ENCODE measurements at regions not wholly inside any gene's neighbourhood (a gene's known extent, or its start where the extent isn't known, plus 50 kb on each side); places are given as distances from the start of the nearest gene placed in this dataset.

DNA sequence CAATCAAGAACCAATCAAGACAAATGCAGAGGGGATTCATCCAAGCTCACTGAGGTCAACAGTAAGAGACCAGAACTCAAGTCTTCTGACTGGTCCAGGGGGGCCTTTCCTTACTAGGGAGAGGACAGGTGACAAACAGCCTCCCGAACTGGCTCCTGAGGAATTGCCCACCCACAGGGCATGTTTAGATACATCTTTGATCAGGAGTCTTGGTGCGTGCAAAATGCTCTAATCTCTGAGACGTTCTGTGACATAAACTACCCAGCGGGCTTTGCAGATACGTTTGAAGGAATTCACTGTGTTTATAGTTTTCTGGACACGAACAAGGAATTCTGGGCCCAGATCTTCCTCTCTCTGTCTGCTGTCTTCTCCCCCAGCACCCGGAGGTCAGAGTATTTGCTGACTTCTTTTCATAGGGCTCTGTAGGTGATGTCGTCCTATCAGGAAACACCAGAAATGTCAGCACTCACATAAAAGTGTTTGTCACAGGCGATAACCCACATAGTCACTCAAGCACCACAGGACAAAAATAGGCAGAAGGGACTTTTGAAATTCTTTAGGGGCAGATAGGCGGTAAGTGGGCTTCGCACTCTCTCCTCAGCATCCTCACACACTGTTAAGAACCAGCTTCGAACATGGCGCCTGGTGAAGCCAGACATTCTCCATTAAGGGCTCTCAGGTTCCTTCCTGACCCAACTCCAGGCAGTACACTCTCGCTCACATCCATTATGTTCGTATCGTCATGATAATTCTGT, 349.0 kb downstream of the CYRIA start:
- ATAC-seq (no peak), DNase-seq (no peak)
- no peak overlapping the region for H3K27ac Mint-ChIP-seq

DNA sequence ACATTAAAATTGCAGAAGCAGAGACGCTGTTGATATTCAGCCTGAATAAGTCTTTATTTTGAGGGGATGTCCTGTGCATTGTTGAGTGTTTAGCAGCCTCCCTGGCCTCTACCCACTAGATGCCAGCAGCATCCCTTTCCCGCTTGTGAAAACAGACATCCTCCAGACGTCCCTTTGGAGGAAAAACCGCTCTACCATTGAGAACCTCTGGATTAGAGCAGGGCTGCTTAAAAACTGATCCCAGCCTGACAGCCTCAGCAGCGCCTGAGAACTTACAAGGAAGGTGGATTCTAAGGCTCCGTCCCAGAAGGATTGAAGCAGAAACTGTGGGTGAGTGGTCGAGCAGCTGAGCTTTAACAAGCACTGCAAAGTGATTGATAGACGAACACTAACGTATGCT, 349.7 kb downstream of the CYRIA start:
- Mint-ChIP-seq H3K4me3 (no peak overlapping the region), H3K9me3 (no peaks in the 10 kb centered on the region), H3K4me1 (no peaks in the 10 kb centered on the region), H3K27ac (no peak overlapping the region), H3K27me3 (no peaks in the 10 kb centered on the region), H3K36me3 (ENCODE audit: low read depth) (no peaks in the 10 kb centered on the region)
- no peak for DNase-seq
- no peak for ATAC-seq

More for the DNA sequence above, 349.0 kb downstream of the CYRIA start:
- H3K4me3 Mint-ChIP-seq = no peak overlapping the region
- no peaks in the 10 kb centered on the region for H3K27me3 Mint-ChIP-seq
- no peaks in the 10 kb centered on the region for H3K9me3 Mint-ChIP-seq
- no peaks in the 10 kb centered on the region for H3K36me3 Mint-ChIP-seq (ENCODE audit: low read depth)
- no peaks in the 10 kb centered on the region for H3K4me1 Mint-ChIP-seq

- Mint-ChIP-seq H3K4me1 (no peaks in the 10 kb centered on the region), H3K4me3 (no peak overlapping the region), H3K27ac (no peak overlapping the region), H3K36me3 (ENCODE audit: low read depth) (no peaks in the 10 kb centered on the region), H3K27me3 (no peaks in the 10 kb centered on the region), H3K9me3 (no peaks in the 10 kb centered on the region)
- DNase-seq (no peak), ATAC-seq (no peak)
Observed at GRCh38 chr2:16315458-16315835, 350.2 kb downstream of the CYRIA start.

DNA sequence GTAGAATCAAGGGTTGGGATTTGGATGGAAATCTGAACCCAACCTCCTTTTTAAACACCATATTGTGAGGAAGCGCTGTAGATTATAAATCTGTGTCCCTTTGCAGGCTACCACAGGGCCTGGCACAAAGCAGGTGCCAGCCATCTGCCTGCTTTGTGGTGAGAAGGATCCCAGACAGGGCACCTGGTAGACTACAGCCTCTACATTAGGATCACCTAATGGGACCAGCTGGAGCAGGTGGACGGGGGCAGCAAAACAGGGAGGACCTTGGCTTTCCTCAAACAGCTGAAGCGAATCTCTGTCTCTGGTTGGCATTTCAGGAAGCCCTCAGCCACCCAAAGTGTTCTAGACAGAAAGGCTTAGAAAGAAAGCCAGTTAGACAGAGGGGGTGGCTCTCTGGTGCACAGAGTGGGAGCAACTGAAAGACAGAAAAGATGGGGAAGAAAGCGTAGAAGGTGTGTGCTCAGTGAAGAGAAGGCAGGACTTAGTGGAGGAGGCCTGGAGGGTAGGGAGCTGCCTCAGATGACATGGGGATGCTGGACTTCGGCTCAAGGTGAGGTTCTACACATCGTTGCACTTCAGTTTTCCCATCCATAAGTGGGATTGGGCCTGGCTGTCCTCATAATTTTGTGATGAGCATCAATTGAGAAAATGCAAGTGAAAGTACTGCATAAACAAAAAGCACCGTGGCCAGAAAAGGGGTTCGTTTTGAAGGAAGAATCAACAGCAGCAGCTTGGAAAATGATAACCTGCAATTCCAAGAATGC, 350.8 kb downstream of the CYRIA start:
- no peaks in the 10 kb centered on the region for H3K4me1 Mint-ChIP-seq
- no peak for ATAC-seq
- DNase-seq = no peak

GRCh38 chr2:16314001-16314400, 351.6 kb downstream of the CYRIA start:
- Mint-ChIP-seq H3K4me1 (no peaks in the 10 kb centered on the region), H3K9me3 (no peaks in the 10 kb centered on the region), H3K36me3 (ENCODE audit: low read depth) (no peaks in the 10 kb centered on the region), H3K4me3 (no peak overlapping the region), H3K27ac (no peak overlapping the region), H3K27me3 (no peaks in the 10 kb centered on the region)
- no peak for DNase-seq
- ATAC-seq = no peak

More for the DNA sequence above, 350.8 kb downstream of the CYRIA start:
- Mint-ChIP-seq H3K27ac (no peak overlapping the region), H3K36me3 (ENCODE audit: low read depth) (no peaks in the 10 kb centered on the region), H3K4me3 (no peak overlapping the region), H3K27me3 (no peaks in the 10 kb centered on the region), H3K9me3 (no peaks in the 10 kb centered on the region)

DNA sequence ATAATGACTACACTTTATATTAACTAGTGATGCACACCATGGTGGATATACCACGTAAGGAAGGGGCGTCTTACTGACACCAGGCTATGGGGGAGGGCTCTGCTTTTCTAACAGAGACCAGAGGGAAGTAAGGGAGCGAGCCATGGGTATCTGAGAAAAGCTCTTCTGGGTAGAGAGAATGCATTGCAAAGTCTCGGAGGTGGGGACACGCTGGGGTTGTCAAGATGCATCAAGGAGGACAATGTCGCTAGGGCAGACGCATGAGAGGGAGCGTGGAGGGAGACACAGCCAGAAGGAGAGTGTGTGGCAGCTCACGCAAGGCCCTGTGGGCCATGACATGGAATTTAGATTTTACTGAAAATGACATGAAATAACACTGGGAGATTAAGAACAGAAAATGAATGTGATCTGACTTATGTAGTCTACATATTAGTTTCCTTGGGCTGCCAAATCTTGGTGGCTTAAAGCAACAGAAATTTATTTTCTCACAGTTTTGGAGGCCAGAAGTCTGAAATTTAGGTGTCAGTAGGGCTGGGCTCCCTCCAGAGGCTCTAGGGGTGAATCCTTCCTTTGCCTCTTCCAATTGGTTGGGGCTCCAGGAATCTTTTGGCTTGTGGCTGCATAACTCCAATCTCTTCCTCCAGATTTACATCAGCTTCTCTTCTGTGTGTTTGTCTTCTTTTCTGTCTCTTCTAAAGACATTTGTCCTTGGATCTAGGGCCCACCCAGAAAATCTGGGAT, 352.2 kb downstream of the CYRIA start:
- no peak overlapping the region for H3K4me3 Mint-ChIP-seq
- no peak overlapping the region for H3K27ac Mint-ChIP-seq
- ATAC-seq = no peak
- no peaks in the 10 kb centered on the region for H3K4me1 Mint-ChIP-seq
- no peaks in the 10 kb centered on the region for H3K9me3 Mint-ChIP-seq
- H3K36me3 Mint-ChIP-seq (ENCODE audit: low read depth) = no peaks in the 10 kb centered on the region
- H3K27me3 Mint-ChIP-seq = no peaks in the 10 kb centered on the region
- DNase-seq = no peak

DNA sequence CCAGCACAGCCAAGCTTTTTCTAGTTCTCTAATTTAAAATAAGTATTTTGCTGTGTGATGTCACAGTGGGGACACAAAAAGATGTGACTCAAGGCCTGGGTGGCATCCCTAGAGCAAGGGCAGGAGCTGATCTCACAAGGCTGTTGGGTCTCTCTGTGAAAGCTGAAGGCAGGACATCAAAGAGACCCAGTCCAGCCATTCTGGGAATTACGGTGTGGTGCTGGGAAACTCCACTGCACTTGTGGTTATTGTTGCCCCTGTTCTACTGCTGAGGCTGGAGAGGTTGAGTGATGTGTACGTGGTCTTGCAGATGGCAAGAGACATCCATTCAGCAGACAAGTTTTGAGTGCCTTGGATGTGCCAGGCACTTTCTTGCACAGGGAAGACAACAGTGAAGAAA, 352.9 kb downstream of the CYRIA start:
- H3K4me1 Mint-ChIP-seq = no peaks in the 10 kb centered on the region
- H3K36me3 Mint-ChIP-seq (ENCODE audit: low read depth) = no peaks in the 10 kb centered on the region
- no peaks in the 10 kb centered on the region for H3K27me3 Mint-ChIP-seq
- ATAC-seq (no peak), DNase-seq (no peak)
- H3K9me3 Mint-ChIP-seq = no peaks in the 10 kb centered on the region
- no peak overlapping the region for H3K27ac Mint-ChIP-seq
- no peak overlapping the region for H3K4me3 Mint-ChIP-seq

DNA sequence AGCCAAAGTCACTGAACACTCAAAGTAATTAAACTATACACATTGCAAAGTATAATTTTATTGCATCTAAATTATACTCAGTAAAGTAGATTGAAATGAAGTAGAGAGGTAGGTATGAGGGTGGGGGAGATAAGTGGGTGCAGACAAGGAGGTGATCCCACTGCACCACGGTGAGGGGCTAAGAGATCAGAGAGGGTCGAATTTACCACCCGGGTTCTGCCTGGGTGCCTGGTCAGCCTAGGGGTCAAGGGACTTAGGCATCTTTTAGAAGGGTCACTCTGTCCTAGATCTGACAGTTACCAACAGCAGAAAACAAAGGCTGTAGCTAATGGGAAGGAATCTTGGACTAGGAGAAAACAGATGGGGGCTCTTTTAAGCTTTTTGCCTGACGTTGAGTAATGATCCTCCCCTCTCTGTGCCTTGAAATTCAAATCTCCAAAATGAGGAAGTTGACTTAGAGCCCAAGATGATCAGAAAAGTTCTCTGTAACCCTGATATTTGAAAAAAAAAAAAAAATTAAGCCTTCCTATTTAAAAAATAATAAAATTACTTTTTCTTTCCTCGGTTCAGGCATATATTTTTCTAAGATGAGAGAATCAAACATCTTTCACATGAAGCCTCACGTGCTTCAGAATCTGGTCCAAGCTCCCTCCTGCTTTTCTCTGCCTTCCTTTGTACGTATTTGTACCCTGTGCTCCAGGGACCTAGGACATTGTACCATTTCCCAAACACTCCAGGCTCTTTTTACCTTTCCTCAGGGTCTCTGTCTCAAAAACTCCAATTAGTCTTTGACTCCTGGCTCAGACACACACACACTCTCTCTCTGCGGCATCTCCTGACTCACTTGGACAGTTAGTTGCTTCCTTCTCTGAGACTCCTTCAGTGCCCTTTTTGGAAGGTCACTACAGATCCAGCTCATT, 353.9 kb downstream of the CYRIA start:
- H3K27ac Mint-ChIP-seq = no peak overlapping the region
- no peak overlapping the region for H3K4me3 Mint-ChIP-seq
- no peaks in the 10 kb centered on the region for H3K4me1 Mint-ChIP-seq
- H3K36me3 Mint-ChIP-seq (ENCODE audit: low read depth) = no peaks in the 10 kb centered on the region
- no peaks in the 10 kb centered on the region for H3K27me3 Mint-ChIP-seq
- ATAC-seq = no peak
- H3K9me3 Mint-ChIP-seq = no peaks in the 10 kb centered on the region
- no peak for DNase-seq

GRCh38 chr2:16308816-16309215, 356.8 kb downstream of the CYRIA start:
- H3K4me3 Mint-ChIP-seq = no peak overlapping the region
- ATAC-seq (no peak), DNase-seq (no peak)
- H3K9me3 Mint-ChIP-seq = no peaks in the 10 kb centered on the region
- no peaks in the 10 kb centered on the region for H3K4me1 Mint-ChIP-seq
- no peaks in the 10 kb centered on the region for H3K27me3 Mint-ChIP-seq
- no peaks in the 10 kb centered on the region for H3K36me3 Mint-ChIP-seq (ENCODE audit: low read depth)
- H3K27ac Mint-ChIP-seq = no peak overlapping the region

DNA sequence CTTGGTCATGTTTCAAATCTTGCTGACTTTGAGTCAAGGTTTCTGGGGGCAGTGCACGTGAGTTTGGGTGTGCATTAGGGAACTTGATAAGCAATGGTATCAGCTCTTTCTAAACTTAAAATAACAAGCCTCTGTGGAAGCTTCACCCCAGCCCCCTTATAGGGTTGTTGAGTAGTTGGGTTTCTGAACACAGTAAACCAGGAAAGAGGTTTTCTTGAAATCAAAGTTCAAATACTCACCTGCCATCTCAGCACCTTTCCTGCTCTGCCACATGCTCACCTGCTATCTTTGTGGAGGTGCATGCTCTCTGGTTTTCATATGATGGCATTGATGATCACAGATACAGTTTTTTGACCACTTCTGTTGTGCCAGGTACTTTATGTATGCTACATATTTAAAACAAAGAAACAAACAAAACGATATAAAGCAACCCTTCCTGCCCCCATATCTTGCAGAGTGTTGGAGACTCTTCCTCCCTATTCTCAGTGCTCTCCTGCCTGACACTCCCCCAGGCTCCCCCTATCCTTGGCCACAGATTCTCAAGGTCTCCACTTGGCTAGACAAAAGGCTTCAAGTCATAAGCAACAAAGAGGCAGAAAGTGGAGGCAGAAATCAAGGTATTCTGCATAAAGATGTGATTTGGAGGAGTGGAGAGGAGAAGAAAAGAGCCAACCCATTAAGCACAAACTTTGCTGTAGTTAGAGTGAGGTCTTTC, 360.6 kb downstream of the CYRIA start:
- no peaks in the 10 kb centered on the region for H3K36me3 Mint-ChIP-seq (ENCODE audit: low read depth)
- no peak overlapping the region for H3K4me3 Mint-ChIP-seq
- no peaks in the 10 kb centered on the region for H3K9me3 Mint-ChIP-seq
- peaks cover 17% of the 10 kb centered on the region for H3K27me3 Mint-ChIP-seq
- no peak overlapping the region for H3K27ac Mint-ChIP-seq
- H3K4me1 Mint-ChIP-seq = peaks cover 3% of the 10 kb centered on the region
- ATAC-seq (no peak), DNase-seq (no peak)

- H3K4me1 Mint-ChIP-seq = peaks cover 3% of the 10 kb centered on the region
- H3K27ac Mint-ChIP-seq = no peak overlapping the region
- H3K36me3 Mint-ChIP-seq (ENCODE audit: low read depth) = no peaks in the 10 kb centered on the region
- peaks cover 17% of the 10 kb centered on the region for H3K27me3 Mint-ChIP-seq
- no peaks in the 10 kb centered on the region for H3K9me3 Mint-ChIP-seq
- ATAC-seq (no peak), DNase-seq (no peak)
- H3K4me3 Mint-ChIP-seq = no peak overlapping the region
Observed at GRCh38 chr2:16303761-16304160, 361.9 kb downstream of the CYRIA start.

DNA sequence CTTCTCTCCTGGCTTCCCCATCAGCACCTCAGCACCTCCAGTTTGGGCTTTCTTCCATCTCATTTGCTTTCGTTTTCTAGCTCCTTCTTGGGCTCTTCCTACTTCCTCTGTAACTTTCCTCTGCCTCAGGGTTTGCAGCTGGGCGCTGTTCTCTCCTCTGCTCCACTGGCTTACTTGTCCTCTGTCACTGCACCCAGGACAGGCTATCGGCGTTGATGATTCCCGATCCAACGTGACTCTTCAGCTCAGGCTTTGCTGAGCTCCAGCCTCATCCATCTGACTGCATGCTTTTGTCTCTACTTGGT, 362.4 kb downstream of the CYRIA start:
- H3K4me1 Mint-ChIP-seq = peaks cover 3% of the 10 kb centered on the region
- H3K36me3 Mint-ChIP-seq (ENCODE audit: low read depth) = no peaks in the 10 kb centered on the region
- H3K9me3 Mint-ChIP-seq = no peaks in the 10 kb centered on the region
- DNase-seq (no peak), ATAC-seq (no peak)
- H3K4me3 Mint-ChIP-seq = no peak overlapping the region
- H3K27me3 Mint-ChIP-seq = peaks cover 17% of the 10 kb centered on the region
- H3K27ac Mint-ChIP-seq = no peak overlapping the region

DNA sequence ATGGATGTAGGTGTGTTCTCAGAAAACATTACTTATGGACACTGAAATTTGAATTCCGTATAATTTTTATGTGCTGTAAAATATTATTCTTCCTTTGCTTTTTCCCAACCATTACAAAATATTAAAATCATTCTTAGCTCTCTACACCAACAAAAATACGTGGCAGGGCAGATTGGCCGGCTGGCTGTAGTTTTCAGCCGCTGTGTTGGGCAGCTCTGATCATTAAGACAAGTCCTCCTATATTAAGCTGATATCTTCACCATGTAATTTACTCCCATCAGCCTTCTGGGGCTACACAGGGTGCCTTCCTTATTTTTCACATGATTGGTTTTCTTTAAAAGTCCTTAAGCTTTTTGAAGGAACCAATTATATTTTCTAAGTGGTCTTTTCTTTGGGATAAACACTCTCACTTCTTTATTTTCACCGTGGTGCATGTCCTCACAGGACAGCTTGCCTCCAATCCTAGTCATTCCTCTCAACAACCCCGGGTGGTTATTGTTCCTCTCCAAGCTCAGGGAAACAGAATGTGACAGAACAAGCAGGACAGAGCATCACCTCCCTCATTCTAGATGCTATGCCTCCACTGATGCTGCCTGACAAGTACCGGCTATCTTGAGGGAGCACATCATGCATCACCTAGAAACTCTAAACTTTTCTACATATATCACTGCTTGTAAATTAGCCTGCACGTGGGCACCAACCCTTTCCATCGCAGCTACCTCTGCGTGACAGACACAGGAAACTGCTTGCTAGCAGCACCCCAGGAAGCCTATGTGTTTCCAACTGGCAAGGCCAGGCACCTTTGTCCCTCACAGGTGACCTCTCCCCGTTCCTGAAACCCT, 362.3 kb downstream of the MYCN start:
- no peak for DNase-seq
- Mint-ChIP-seq H3K27me3 (peaks cover 17% of the 10 kb centered on the region), H3K4me3 (no peak overlapping the region), H3K4me1 (peaks cover 3% of the 10 kb centered on the region), H3K36me3 (ENCODE audit: low read depth) (no peaks in the 10 kb centered on the region), H3K9me3 (no peaks in the 10 kb centered on the region), H3K27ac (no peak overlapping the region)
- no peak for ATAC-seq

Measured in activated naive CD8-positive, alpha-beta T cell treated with anti-CD3 and anti-CD28 coated beads, Interleukin-2, amount 50 U/mL, for 24 hours (primary cell).